Hepatocyte (in vitro differentiated cells): ENCODE measurements at regions not wholly inside any gene's neighbourhood (a gene's known extent, or its start where the extent isn't known, plus 50 kb on each side); places are given as distances from the start of the nearest gene placed in this dataset.
A peak's percentile ranks its signal among the peaks of the same experiment; 100 is the strongest.

Experiments used
- DNase-seq: peaks from one replicate; pipeline ENCODE4 v3.0.0-alpha.2; 2016; ENCODE audit warnings: low spot score
- H2AFZ ChIP-seq: fragments of 200-600 bp; sonication (generic); 2 replicates; pipeline ENCODE4 v1.6.0; 2016; ENCODE audit warnings: antibody characterized with exemption, mild to moderate bottlenecking
- H3K27ac ChIP-seq: fragments of 200-600 bp; sonication (generic); 2 replicates; pipeline ENCODE4 v1.5.1; 2016; ENCODE audit warnings: mild to moderate bottlenecking
- H3K27me3 ChIP-seq: fragments of 200-600 bp; sonication (generic); 2 replicates; pipeline ENCODE4 v1.6.1; 2016
- H3K36me3 ChIP-seq: fragments of 200-600 bp; sonication (generic); replicated peaks from 2 replicates; pipeline ENCODE4 v1.5.1; 2016; ENCODE audit warnings: low read depth; ENCODE audit not compliant: insufficient read depth
- H3K4me1 ChIP-seq: fragments of 200-600 bp; sonication (generic); 2 replicates; pipeline ENCODE4 v1.5.1; 2016; ENCODE audit warnings: mild to moderate bottlenecking, moderate library complexity; ENCODE audit not compliant: insufficient read depth
- H3K4me2 ChIP-seq: fragments of 200-600 bp; sonication (generic); 2 replicates; pipeline ENCODE4 v1.6.0; 2016
- H3K4me3 ChIP-seq: fragments of 200-600 bp; sonication (generic); 2 replicates; pipeline ENCODE4 v1.5.1; 2016; ENCODE audit warnings: mild to moderate bottlenecking
- H3K79me2 ChIP-seq: fragments of 200-600 bp; sonication (generic); 2 replicates; pipeline ENCODE4 v1.6.0; 2017; ENCODE audit warnings: mild to moderate bottlenecking
- H3K9me2 ChIP-seq: fragments of 200-600 bp; sonication (generic); replicated peaks from 2 replicates; pipeline ENCODE4 v1.6.0; 2017; ENCODE audit warnings: mild to moderate bottlenecking; ENCODE audit not compliant: insufficient read depth
- H3K9me3 ChIP-seq: fragments of 200-600 bp; sonication (generic); 2 replicates; pipeline ENCODE4 v1.5.1; 2016; ENCODE audit warnings: low read depth, mild to moderate bottlenecking
- H4K20me1 ChIP-seq: fragments of 200-600 bp; sonication (generic); 2 replicates; pipeline ENCODE4 v1.6.0; 2016; ENCODE audit warnings: mild to moderate bottlenecking; ENCODE audit not compliant: insufficient read depth, poor library complexity, severe bottlenecking
- EZH2 ChIP-seq: fragments of 200-600 bp; sonication (generic); IDR thresholded peaks from 2 replicates; pipeline ENCODE4 v1.6.1; 2016; ENCODE audit warnings: antibody characterized with exemption, mild to moderate bottlenecking, borderline replicate concordance
- EZH2phosphoT487 ChIP-seq: fragments of 200-600 bp; sonication (generic); IDR thresholded peaks from one replicate; pipeline ENCODE4 v1.6.1; 2018; ENCODE audit warnings: antibody characterized with exemption, mild to moderate bottlenecking, low read depth, moderate library complexity; ENCODE audit not compliant: unreplicated experiment, severe bottlenecking
- WGBS: methylation state at CpG from one replicate; pipeline ENCODE4 v1.1.6; 2016; ENCODE audit warnings: low lambda C conversion rate; ENCODE audit errors: missing lambda C conversion rate; 5-methylcytosine and 5-hydroxymethylcytosine counted together
- TF ChIP-seq, protein P1 (sequence below): fragments of 200-600 bp; sonication (generic); IDR thresholded peaks from 2 replicates; pipeline ENCODE4 v1.5.1; 2016; ENCODE audit warnings: antibody characterized with exemption, mild to moderate bottlenecking; ENCODE audit not compliant: poor library complexity

DNA sequence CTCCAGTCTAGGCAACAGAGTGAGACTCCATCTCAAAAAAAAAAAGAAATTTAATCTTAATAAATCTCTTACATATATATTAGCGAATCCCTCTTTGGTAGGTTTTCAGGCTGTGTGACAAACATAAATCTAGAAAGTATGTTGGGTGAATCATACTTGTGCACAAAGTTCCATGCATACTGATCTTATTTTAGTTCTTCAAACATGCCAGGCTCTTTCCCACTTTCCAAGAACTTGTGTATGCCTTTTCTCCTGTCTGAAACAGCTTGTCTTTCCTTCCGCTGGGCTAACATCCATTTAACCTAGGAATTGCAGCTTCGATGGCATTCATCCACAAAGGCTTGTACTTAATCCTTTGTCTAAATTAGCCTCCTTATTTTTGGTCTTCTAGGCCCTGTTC lies 156.6 kb upstream of the CASK start:
- no peaks in the 10 kb centered on the region for H3K36me3 ChIP-seq
- 88% methylated on average over 3 of the region's 3 CpGs for WGBS

DNA sequence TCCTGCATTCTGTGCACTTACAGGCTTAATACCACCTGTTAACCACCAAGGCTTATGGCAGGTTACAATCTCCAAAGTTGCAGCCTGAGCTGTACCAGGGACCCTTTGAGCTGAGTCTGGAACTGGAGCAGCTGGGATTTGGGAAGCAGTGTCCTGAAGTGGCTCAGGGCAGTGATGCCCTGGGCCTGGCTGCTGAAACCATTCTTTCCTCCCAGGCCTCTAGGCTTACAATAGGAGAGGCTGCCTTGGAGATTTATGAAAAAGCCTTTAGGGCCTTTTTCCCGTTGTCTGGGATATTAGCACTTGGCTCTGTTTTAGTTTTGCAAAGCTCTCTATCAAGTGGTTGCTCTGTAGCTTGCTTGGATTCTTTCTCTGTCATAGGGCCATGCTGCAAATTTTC lies 154.3 kb upstream of the CASK start:
- DNase-seq = no peak
- no peaks in the 10 kb centered on the region for H3K9me2 ChIP-seq

More for the DNA sequence above, 156.6 kb upstream of the CASK start:
- Histone ChIP-seq H3K27ac (no peak overlapping the region), H3K9me3 (no peaks in the 10 kb centered on the region), H3K9me2 (no peaks in the 10 kb centered on the region), H3K4me3 (no peak overlapping the region), H3K79me2 (no peaks in the 10 kb centered on the region), H3K27me3 (no peaks in the 10 kb centered on the region), H4K20me1 (no peaks in the 10 kb centered on the region), H3K4me2 (no peak overlapping the region), H2AFZ (no peak overlapping the region), H3K4me1 (no peaks in the 10 kb centered on the region)
- no peak for DNase-seq
- TF ChIP-seq EZH2phosphoT487 (no peak), EZH2 (no peak)
- TF ChIP-seq, protein P1, sequence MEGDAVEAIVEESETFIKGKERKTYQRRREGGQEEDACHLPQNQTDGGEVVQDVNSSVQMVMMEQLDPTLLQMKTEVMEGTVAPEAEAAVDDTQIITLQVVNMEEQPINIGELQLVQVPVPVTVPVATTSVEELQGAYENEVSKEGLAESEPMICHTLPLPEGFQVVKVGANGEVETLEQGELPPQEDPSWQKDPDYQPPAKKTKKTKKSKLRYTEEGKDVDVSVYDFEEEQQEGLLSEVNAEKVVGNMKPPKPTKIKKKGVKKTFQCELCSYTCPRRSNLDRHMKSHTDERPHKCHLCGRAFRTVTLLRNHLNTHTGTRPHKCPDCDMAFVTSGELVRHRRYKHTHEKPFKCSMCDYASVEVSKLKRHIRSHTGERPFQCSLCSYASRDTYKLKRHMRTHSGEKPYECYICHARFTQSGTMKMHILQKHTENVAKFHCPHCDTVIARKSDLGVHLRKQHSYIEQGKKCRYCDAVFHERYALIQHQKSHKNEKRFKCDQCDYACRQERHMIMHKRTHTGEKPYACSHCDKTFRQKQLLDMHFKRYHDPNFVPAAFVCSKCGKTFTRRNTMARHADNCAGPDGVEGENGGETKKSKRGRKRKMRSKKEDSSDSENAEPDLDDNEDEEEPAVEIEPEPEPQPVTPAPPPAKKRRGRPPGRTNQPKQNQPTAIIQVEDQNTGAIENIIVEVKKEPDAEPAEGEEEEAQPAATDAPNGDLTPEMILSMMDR = no peak

DNA sequence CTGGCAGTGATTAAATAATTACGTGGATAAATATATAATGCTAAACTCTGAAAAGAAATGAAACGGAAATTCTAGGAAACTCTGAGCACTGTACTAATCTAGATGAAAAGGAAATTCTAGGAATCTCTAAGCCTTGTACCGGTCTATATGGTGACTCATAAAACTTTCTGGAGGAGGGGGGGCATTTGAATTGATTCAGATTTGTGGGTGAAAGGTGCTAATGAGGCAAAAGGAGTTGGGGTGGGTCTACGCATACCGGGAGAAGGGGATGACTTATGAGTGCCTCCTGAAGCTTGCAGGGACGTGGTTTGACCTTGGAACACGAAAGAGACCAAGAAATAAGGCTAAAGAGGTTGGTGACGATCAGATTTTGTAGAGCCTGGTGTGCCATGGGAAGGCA lies 151.7 kb upstream of the CASK start:
- Histone ChIP-seq H2AFZ (no peak overlapping the region), H3K4me1 (no peaks in the 10 kb centered on the region), H3K27me3 (no peaks in the 10 kb centered on the region), H4K20me1 (no peaks in the 10 kb centered on the region), H3K4me3 (no peak overlapping the region), H3K27ac (no peak overlapping the region), H3K36me3 (no peaks in the 10 kb centered on the region), H3K9me3 (no peaks in the 10 kb centered on the region), H3K4me2 (no peak overlapping the region), H3K79me2 (no peaks in the 10 kb centered on the region), H3K9me2 (no peaks in the 10 kb centered on the region)
- TF ChIP-seq, protein P1 = no peak
- TF ChIP-seq EZH2 = no peak
- no peak for TF ChIP-seq EZH2phosphoT487
- 72% methylated on average over 8 of the region's 8 CpGs for WGBS
- DNase-seq = no peak

More for the DNA sequence above, 154.3 kb upstream of the CASK start:
- no peak overlapping the region for H3K4me3 ChIP-seq
- no peak overlapping the region for H3K27ac ChIP-seq
- H3K4me2 ChIP-seq = no peak overlapping the region
- no peaks in the 10 kb centered on the region for H4K20me1 ChIP-seq
- H3K27me3 ChIP-seq = no peaks in the 10 kb centered on the region
- no peaks in the 10 kb centered on the region for H3K36me3 ChIP-seq
- no peak overlapping the region for H2AFZ ChIP-seq
- H3K79me2 ChIP-seq = no peaks in the 10 kb centered on the region
- H3K4me1 ChIP-seq = no peaks in the 10 kb centered on the region
- WGBS = 36% methylated on average over 1 of the region's 1 CpG
- no peaks in the 10 kb centered on the region for H3K9me3 ChIP-seq
- no peak for TF ChIP-seq EZH2phosphoT487
- TF ChIP-seq, protein P1 = no peak
- no peak for TF ChIP-seq EZH2

DNA sequence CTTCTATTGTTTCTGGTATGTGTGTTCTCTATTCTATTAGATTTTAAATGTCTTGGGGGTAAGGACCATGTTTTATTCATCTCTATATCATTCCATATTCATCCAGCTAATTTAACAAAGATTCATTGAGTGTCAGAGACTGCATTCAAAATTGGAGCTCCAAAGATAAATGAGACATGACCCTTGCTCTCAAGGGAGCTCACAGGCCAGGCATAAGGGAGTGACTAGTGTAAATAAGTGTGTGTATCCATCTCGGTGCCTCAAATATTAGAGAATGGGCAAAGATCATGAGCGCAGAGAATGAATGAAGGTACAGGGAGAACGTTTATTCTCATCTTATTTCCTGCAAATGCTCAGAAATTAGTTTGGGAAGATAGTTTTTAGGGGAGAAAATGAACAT lies 150.1 kb upstream of the CASK start:
- Histone ChIP-seq H3K27me3 (no peaks in the 10 kb centered on the region), H3K9me3 (no peaks in the 10 kb centered on the region), H3K4me2 (no peak overlapping the region), H3K36me3 (no peaks in the 10 kb centered on the region), H3K4me1 (no peaks in the 10 kb centered on the region), H3K79me2 (no peaks in the 10 kb centered on the region), H3K27ac (peak overlapping the region; percentile 53), H3K9me2 (no peaks in the 10 kb centered on the region), H2AFZ (no peak overlapping the region), H3K4me3 (no peak overlapping the region), H4K20me1 (no peaks in the 10 kb centered on the region)
- DNase-seq = no peak
- WGBS = 58% methylated on average over 3 of the region's 3 CpGs
- no peak for TF ChIP-seq EZH2
- TF ChIP-seq EZH2phosphoT487 = no peak
- TF ChIP-seq, protein P1 = no peak
